GM21390 (cell line): ENCODE measurements at regions not wholly inside any gene's neighbourhood (a gene's known extent, or its start where the extent isn't known, plus 50 kb on each side); places are given as distances from the start of the nearest gene placed in this dataset.

Source experiments
- ATAC-seq: cut with Tn5 transposase; IDR thresholded peaks from one replicate; pipeline ENCODE4 v1.9.1; 2021; ENCODE audit not compliant: unreplicated experiment

- no peak for ATAC-seq
Measured at GRCh38 chr3:181660337-181660736, 51.4 kb upstream of the SOX2 start.

GRCh38 chr3:181637456-181637855 lies 74.3 kb upstream of the SOX2 start:
- ATAC-seq = no peak

GRCh38 chr3:181637056-181637455 lies 74.7 kb upstream of the SOX2 start:
- ATAC-seq = no peak

DNA sequence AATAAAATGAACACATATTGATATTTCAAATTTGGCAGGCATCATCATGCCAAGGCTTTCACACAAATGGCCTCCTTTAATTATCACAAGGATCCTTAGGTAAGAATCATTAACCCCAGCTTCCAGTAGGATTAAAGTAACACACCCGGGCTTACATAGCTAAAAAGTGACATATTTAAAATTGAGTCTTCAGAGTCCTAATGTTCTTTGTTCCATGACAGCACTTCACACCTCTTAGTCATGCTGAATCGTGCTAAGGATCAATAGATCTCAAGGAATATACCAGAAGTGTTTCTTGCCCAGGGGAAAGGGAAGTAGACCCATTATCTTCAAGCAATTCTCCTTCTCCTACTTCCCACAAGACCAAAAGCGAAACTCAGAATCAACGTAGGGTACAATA lies 76.6 kb upstream of the SOX2 start:
- ATAC-seq = no peak

- ATAC-seq = no peak
Measured at GRCh38 chr3:181633556-181633955, 78.2 kb upstream of the SOX2 start.

- ATAC-seq = no peak
Measured at GRCh38 chr3:181631901-181632300, 79.8 kb upstream of the SOX2 start.

DNA sequence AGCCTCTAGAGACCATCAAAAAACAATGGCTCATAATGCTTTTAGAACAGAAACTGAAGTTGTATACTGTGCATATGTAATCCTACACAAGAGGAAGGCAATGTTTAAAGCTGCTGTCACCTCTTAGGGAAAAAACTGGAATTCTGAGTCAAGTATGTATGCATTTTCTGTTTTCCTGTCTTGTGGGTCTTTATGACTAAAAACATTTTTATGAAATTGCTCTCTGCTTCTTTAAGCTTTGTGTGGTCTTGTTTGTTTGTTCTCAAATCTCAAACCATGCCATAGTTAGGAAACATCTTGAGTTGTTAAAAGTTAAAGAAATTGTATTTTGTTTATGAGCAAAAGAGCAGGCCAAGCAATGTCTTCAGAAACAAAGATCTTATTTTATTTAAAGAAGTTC lies 80.9 kb upstream of the SOX2 start:
- ATAC-seq = no peak

DNA sequence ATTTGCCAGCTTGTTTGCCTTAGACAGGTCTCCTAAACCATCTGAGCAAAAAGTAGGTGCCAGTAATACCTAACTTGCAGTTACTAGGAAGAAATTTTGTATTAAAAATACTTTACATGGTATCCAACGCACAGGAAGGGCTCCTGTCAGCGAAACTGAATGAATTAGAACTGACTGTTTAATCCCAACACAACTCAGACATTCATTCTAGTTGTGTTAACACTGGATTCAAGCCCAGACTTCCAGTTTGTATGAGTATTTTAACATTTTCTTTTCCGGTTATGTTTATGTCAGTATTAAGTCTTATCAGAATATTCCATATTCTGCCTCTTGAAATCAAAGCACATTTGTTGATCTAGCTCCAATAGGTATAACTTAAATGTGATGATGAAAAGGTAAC lies 82.0 kb upstream of the SOX2 start:
- no peak for ATAC-seq

DNA sequence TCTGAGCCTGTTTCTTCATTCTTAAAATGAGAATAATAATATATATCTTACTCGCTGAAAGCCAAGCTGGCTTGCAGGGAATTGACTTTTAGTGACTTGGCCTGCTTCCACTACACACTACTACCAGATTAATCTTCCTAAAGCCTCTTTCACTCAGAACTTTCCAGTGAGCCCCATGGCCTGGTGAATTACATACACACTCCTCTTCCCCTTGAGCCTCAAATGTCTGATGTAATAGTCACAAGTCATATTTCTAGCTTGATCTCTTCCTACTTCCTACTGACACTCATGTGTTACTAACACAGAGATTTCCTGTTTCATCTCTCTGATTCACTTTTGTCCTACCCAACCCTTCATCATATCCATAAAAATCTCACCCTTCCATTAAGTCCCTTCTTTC lies 82.7 kb upstream of the SOX2 start:
- no peak for ATAC-seq

DNA sequence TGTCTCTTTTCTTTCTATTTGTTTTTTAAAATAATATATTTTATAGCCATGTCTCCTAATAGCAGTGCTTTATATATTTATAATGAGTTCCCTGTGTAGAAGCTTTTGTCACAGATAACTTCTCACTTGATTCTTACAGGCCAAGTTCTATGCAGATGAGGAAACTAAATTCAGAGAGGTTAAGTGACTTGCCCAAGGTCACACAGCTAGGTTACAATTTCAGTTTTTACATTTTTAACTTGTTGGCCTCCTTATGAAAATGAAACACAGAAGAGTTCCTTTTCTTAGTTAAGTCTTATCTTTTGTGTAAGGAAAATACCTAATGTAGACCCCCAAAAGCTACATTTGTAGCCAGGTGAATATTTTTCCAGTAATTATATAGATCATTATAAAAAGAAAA lies 83.3 kb upstream of the SOX2 start:
- ATAC-seq = no peak

GRCh38 chr3:181626036-181626435 lies 85.7 kb upstream of the SOX2 start:
- no peak for ATAC-seq

GRCh38 chr3:181623924-181624694 lies 87.6 kb upstream of the SOX2 start:
- no peak for ATAC-seq

DNA sequence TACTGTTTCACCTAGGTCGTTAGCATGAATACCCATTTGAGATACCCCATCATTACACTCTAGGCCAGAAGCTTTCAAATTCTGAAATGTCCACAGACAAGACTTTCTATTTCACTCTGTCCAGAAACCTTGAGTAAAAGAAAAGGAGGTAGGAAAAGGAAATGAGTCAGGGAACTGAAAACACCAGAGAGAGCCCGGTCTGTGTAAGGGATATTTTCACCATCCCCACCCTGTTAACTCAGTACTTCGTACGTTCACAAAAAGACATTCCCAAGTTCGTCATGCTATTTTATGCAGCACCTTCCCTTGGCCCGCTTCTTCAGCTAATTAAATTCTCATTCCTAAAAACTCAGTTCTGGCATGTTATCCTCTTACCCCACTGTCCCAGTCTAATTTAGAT lies 89.4 kb upstream of the SOX2 start:
- ATAC-seq = no peak

- ATAC-seq = no peak
Measured at GRCh38 chr3:181619897-181620296, 91.8 kb upstream of the SOX2 start.

- ATAC-seq = no peak
Measured at GRCh38 chr3:181618260-181618659, 93.5 kb upstream of the SOX2 start.

GRCh38 chr3:181616088-181617070 lies 95.3 kb upstream of the SOX2 start:
- no peak for ATAC-seq

DNA sequence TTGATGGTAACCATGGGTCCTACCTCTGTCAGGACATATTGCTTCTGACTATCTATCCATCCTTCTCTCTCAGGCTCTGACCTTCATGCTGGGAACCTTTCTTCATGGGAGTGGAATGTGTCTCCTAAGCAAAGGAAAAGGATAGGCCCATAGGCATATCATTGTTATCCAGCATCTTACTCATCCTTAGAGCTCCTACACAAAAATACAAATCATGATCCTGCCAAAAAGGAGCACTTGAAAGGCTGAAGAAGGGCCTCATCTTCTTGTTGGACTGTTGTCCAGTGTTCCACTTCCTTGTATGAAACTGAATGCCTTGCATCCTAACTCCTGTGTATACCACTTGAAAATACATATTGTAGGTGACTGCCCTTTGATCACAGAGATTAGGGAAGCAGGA lies 96.1 kb upstream of the SOX2 start:
- no peak for ATAC-seq

DNA sequence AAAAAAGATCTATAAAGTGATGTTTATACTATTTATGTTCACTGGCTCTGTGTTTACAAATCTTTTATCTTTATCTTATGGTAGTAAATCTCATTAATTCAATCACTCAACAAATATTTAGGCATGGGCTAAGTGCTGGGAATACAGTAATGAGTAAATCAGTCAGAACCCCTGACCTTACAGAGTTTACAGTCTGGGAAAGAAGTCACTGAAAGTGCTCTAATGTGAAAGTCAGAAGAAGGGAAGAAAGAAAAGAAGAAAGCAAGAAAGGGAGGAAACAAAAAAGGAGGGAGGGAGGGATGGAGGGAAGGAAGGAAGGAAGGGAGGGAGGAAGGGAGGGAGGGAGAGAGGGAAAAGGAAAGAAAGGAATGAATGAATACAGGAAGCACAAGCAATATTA lies 96.8 kb upstream of the SOX2 start:
- ATAC-seq = no peak

DNA sequence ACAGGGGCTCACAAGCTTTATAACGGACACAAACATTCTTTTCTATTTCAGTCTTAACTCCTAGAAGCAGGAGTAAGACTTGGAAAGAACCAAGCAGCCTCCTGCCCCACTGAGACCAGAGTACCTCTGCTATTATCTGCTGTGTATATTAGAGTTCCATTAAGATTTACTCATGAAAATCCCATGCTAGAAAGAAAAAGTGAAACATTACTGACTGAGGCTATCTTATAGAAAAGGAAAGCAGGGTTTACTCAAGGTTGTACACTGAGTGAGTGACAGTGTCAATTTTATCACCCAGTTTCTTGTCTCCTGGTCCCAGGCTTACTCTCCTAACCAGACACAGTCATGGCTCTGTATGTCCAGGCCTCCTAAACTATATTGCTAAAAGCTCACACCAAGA lies 97.9 kb upstream of the SOX2 start:
- ATAC-seq = no peak

GRCh38 chr3:181613191-181613590 lies 98.5 kb upstream of the SOX2 start:
- ATAC-seq = no peak

GRCh38 chr3:181610973-181611265 lies 100.8 kb upstream of the SOX2 start:
- no peak for ATAC-seq
